ENCODE measurements at regions not wholly inside any gene's neighbourhood (a gene's known extent, or its start where the extent isn't known, plus 50 kb on each side); places are given as distances from the start of the nearest gene placed in this dataset.
"Not testable (repeated sequence)": the region's sequence is repeated elsewhere in the genome, so short reads cannot be mapped to it uniquely, and the experiment has no call there.

DNA sequence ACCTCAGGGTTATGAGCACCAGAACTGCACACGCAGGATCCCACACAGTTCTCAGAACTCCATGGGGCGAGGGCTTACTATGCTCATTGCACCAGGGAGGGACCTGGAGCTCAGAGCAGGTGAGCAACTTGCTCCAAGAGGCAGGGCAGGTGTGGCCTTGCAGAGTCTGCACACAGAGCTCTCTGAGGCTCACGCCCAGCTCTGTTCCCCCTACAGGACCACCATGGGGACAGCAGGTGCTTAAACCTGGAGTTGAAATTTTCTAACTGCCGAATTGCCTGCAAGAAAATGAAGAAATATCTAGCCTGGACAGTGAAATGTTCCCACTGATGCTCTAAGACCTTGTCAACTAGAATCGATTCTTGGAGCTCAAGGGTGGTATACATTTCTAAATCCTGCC, 49.9 kb upstream of the MSMB start:
- DNase-seq: not testable (repeated sequence)

DNA sequence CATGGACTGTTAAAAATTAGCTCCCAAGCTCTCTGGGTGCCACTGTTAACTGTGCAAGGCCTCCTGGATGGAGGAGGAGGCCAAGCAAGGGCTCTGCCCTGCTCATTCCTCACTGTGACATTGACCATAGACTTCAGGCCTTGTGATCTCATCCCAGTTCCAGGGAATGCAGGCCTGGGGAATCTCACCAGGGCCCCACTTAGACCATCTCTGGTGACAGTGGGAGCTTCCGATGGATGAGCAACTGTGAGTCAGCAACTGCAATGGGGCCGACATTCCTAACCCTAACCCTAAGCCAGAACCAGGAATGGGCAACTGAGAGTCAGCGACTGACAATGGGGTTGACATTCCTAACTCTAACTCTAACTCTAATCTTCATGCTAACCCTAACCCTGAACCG, 50.4 kb upstream of the MSMB start:
- DNase-seq: no peak

DNA sequence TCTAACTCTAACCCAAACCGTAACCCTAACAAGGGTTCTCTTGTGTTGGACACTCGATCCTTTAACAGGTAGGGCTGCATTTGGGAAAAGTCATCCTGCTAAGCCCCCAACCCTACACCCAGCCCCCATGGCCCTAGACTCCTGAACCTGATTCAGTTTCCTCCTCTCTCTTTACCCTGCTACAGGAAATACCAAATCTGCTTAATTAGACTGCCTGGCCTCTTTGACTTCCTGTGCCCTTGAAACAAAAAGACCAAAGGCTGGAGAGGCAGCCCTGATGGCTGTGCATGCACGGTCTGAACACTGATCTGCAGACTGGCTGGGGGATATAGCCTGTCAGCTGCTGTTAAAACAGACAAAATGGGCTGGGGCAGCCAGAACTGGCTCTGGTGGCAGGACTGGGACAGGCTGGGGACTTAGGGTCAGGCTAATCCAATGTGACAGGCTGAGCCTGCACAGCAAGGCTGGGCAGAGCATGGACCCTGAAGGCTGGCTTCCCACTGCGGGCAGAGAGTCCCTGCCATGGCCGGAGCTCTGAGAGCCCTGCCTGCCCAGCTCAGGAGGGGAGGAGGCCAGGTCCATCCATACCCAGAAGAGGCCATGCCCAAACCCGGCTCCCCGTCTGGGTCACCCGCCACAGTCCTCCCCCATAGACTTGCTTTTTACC, 51.0 kb upstream of the MSMB start:
- DNase-seq: no peak

DNA sequence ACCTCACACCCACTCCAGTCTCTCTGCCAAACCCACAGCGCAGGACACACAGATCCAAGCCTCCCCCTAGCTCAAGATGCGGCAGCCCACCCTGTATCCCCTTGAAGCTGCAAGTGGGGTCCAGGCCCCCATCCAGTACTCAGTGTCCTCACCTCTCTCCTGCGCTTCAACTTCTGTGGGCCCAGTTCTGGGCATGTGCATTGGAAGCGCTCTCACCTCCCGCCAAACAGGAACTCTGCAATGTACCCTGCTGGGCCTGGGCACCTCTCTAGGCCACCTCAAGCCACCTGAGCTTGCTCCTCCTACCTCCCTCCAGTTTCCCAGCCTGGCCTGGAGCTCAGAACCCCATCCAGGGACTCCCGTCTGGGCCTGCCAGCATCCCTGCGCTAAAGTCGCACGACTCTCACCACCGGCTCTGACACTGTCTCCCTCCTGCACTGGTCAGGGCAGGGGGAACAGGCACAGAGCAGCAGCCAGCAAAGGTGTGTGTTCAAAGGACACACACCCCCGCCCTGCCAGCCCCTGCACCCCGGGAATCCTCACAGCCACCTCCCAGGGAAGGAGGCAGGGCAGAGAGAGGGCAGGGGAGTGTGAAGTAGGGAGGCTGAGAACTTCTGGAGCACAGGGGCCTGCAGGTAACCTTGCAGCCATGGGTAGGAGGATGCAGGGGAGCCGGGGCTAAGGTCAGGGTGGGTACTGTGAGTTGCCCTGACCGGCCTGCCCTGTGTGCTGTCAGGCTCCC, 51.7 kb upstream of the MSMB start:
- DNase-seq: no peak

DNA sequence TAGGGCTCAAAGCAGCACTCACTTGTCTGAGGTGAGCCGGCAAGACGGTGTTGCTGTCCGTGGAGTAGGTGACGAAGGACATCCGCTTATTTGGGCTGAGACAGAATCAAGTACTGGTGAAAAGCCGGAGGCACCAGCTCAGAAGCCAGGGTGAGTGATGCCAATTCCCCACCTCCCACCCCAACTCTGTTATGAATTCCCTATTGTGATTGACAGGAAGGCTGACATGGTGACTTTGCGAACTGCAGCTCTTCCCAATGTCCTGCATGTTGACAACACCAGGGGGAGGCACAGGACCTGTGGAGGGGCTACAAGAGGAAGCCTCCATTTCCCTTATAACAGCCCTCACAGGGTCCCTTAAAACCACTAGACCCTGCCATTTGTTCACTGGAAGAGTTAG, 52.3 kb upstream of the MSMB start:
- DNase-seq: no peak

DNA sequence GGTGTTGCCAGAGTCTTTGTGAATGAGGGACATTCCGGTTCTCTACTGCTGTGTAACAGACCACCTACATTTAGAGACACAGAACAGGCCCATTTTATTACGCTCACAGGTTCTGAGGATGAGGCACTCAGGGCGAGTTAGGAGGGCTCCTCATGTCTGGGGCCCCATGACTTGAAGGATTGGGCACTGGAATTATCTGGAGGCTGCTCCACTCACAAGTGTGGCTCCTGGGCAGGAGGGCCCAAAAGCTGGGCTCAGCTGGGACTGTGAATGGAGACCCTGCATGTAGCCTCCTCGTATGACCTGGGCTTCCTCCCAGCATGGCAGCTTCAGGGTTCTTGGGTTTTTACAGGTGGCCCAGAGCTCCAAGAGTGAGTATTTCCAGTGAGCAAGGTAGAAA, 52.9 kb upstream of the MSMB start:
- not testable (repeated sequence) for DNase-seq

DNA sequence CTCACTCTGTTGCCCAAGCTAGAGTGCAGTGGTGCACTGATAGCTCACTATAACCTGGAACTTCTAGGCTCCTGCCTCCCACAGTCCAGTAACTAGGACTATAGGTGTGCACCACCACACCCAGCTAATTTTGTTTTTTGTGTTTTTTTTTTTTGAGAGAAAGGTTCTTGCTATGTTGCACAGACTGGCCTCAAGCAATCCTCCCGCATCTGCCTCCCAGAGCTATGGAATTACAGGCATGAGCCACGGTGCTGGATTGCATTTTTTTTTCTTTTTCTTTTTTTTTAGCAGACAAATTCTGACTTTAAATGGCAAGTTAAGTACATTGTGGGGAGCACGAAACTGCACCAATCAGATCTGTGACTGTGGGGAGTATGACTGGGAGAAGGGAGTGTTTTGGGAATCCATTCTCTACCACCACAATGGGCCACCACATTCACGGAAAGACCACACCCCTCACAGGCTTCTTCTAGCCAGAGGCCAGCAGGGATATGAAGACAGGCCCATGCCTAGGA, 58.1 kb upstream of the MSMB start:
- DNase-seq: no peak

DNA sequence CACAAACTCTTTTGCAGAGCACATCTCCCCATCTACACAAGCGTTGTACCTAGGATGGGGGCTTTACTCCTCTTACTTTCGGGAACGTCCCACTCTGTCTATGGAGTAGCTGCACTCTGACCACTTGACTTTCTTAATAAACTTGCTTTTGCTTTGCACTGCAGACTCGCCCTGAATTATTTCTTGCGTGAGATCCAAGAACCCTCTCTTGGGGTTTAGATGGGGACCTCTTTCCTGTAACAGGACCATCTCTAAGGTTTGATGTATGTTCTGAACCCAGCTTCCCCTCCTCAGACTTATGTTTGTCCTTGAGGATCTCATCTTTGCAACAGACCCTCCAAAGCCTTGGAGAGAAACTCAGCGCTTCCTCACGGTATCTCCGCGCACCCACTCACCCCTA, 59.3 kb upstream of the MSMB start:
- not testable (repeated sequence) for DNase-seq

DNA sequence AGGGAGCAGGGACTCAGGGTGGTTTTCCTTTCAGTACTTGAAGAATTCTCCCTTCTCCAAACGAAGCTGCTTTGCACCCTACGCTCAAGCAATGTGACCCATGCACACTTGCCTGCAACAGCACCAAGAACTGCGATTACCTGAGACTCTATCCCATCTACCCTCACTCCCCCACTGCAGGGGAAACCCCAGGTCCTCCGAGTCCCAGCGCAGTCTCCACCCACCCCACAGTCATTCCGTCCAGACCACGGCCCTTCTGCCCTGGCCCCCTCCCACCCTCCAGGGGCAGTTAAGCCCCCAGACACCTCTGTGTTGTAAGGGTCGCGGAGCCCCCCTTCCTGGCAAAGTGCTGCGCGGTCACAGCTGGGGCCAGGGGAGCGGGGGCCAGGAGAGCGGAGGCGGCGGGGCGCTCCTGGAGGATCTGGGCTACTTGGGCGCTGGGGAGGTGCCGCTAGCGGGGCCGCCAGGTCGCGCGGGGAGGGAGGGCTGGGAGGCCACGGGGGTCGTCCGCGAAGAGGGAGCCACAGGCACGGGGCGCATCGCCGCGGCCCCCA, 59.9 kb upstream of the MSMB start:
- not testable (repeated sequence) for DNase-seq

DNA sequence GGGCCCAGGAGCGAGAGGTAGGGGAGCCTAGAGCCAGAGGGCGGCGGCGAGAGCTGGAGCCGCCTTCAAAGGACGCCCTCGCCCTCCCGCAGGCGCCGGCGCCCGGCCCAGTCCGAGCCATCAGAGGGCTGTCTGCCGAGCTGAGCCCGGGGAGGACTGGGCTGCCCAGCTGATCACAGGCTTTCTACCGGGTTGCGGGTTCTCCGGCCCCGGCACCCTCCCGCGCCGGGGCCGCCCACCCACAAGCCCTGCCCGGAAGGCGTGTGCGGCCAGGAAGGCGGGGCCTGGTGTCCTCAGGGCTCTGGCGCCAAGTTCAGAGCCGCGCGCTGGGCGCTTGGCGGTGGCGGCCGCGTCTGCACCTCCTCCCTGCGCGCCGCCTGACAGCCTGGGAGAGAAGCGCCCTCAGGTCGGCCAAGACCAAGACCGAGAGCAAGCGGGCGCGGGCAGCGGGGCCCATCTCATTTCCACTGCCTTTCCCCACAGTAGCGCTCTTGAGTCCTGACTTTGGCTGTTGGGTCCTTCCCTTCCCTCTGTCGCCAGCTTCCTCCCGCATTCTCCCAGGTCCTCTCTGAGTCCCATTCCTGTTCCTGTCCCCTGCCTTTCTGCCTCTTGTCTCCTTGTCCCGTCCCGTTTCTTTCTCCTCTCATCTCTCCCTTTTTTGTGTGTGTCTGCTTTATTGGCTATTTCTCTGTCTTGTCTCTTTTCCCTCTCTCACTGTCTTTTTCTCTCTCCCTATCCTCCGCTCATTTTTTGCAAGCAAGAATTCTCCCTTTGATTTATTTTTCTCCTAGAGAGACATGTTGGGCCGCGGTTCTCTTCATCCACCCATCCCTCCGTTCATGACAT, 60.6 kb upstream of the MSMB start:
- DNase-seq: peak; percentile 46

DNA sequence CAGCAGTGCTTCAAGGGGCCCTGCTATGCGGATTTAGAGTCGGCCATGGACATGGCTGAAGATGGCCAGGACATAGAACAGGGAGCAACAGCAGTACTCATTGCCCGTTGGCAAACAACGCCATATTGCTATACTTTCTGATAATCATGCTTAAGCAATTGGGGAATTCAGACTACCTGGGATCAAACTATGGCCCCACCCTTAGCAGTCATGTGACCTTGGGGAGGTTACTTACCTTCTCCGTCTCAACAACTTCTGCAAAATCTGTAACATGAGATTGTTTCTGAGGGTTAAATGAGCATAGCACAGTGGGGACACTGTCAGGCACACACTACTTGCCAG, 62.1 kb upstream of the MSMB start:
- not testable (repeated sequence) for DNase-seq

DNA sequence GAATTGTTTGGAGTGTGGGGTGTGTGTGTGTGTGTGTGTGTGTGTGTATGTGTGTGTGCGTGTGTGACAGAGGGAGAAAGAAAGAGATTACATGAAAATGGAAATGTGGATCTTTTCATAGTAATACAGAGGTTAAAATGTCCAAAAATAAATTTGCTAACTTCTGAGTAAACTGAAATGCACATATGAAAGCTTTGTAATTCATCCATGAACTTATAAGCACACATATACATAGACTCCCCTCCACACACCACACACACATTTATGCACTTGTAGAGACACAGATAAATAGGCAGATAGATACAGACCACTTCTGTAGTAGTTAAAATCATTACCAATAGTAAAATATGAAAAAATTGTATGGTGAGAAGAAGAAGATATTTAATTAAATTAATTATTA, 108.2 kb upstream of the MSMB start:
- DNase-seq: not testable (repeated sequence)

DNA sequence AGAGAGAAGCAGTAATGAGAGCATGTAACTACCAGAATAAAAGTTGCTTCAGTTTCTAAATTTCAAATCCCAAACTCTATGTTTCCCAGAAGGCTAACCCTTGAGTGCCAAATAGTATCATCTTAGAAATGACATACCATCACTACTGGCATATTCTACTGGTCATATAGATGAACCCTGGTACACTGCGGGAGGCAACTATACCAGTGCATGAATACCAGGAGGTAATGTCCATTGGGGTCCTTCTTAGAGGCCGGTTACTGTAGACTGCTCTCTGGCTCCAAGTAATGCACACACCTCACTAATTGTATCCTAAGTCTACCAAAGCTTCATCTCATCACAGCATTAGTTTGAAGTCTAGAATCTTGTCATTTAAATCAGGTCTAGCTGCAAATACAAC, 108.6 kb upstream of the MSMB start:
- not testable (repeated sequence) for DNase-seq

DNA sequence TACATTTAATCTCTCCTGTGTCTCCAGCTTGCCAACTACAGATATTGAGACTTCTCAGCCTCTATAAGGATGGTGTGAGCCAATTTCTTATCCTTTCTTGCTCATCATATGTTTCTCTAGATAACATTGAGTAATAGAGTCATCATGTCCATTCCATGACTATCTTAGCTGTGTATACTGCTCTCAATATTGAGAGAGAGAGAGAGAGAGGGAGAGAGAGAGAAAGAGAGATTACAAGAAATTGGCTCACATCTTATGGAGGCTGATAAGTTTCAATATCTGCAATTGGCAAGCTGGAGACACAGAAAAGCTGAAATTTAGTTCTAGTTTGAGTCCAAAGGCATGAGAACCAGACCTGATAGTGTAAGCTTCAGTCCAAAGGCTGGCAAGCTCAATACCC, 110.8 kb upstream of the MSMB start:
- not testable (repeated sequence) for DNase-seq

DNA sequence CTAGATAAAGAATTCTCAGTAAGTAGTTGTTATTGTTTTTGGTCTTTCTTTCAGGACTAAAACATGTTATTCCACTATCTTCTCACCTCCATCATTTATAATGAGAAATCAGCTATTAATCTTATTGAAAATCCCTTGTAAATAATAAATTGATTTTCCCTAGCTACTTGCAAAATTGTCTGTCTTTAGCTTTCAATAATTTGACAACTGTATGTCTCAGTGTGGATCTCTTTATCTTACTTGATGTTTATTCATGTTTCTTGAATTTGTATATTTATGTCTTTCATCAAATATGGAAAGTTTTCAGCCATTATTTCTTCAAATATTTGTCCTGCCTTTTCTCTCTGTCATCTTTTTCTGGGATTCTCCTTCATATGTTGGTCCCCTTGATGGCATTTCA, 117.1 kb upstream of the ANTXRL start:
- DNase-seq: no peak

DNA sequence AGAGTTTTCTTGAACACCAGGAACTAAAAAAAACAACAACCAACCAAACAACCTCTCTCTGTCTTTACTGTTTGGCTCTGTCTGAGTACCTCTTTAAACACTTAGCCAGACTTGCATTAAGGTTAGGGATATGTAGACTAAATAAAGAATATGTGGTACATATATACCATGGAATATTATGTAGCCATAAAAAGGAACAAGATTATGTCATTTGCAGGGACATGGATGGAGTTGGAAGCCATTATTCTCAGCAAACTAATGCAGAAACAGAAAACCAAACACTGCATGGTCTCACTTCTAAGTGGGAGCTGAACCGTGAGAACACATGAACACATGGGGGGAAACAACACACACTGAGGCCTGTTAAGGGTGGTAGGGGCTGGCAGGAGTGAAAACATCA, 116.0 kb upstream of the ANTXRL start:
- DNase-seq: no peak

DNA sequence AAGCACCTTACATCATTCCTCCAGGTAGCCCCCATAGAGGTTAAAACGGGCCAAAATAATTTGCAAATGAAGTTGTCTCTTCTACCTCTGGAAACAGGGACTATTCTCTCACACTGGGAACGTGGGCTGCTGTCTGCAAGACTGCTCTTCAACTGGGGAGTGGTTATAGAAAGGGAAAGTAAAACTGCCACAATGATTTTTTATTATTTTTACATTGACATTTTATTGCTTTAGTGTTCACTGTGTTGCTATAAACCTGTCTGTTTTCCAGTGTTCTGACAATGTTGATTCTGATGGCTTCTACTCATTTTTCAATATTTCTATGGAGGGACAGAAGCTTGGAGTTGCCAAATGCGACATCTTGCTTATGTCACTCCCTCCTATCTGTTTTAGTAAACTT, 115.1 kb upstream of the ANTXRL start:
- no peak for DNase-seq

DNA sequence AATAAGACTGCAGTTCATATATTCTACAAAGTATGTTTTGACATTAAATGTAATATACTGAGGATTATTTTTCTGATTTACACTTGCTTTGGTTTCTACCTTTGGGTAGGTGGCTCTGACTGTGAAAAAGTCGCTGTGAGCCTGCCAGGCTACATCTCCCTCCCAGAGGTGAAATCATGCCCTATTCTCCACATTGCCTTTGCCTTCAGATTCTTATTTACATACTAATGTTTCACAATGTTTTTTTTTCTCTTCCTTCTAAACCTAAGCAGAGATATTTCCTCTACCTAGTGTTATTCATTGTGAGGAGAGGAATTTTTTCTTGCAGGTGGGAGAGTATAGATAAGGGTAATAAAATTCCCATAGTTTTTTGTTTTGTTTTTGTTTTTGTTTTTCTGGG, 111.5 kb upstream of the ANTXRL start:
- no peak for DNase-seq

DNA sequence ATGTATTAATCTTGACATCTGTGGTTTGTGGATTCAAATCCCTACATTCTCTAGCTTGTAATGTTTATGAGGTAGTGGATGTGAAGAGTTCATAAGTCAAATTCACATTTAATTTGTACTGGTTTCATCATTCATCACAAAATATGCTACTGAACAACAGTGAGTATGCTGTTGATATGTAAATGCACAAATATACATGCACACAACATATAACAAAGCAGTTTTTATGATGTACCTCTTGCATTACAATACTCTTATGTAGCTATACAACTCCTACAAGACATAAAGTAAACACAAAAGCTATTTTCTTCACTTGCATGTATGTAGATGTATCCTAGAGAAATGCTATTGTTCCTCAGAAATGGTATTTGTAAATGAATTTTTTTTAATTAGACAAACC, 111.0 kb upstream of the ANTXRL start:
- DNase-seq: no peak

DNA sequence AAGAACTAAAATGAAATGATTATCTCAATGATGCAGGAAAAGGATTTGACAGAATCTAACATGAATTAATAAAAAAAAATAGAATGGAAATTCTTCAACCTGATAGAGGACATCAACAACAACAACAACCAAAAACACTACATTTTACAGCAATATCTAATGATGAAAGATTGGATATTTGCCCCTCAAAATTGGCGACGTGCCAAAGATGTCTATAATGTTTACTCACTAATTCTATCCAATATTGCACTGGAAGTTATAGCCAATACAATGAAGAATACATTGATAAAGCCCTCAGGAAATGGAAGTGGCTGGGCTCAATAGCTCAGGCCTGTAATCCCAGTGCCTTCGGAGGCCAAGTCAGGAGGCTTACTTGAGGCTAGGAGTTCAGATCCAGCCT, 99.4 kb upstream of the ANTXRL start:
- not testable (repeated sequence) for DNase-seq

DNA sequence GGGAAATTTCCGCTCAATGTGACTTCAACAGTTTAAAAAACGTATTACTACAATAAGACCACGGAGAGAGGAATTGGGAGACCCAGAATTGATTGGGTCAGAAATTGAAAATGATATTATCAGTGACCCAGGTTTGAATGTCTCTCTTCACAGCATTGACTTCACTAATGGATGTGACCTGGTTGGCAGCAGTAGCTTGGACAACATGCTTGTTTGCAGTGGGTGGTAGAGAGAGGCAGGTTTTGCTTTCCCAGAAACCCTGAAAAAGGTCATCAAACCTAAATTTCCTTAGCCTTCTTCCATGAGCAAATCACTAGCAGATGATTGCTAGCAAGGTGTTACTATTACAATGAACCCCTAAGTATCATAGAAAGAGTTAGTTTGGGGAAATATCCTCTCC, 89.7 kb upstream of the ANTXRL start:
- DNase-seq: no peak

DNA sequence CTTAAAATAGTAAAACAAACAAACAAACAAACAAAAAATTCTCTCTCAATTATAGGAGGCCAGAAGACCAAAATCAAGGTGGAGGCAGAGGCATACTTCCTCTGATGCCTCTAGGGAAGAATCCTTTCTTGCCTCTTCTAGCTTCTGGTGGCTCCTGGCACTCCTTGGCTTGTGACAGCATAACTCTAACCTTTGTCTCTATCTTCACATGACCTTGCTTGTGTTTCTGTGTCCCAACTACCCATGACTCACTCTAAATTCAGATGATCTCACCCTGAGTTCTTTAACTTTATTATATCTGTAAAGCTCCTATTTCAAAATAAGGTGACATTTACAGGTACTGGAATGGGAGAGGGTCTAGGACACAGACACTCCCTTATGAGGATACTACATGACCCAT, 88.3 kb upstream of the ANTXRL start:
- DNase-seq: no peak

DNA sequence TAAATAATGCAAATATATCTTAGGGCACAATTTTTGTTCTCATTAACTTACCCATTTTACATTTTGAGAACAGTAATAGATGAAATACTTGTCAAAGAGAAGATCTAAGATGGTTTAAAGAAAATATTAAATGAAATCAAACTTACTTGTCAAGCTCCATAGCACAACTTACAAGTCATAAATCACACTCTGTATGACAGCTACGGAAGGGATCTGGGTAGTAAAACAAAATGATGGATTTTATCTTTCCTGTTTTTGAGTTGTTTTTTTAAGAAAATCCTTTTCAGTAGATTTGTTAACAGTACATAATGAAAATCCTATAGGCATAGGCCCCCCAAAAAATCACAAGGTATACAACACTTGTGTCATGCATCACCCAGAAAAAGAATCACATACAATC, 84.4 kb upstream of the ANTXRL start:
- DNase-seq: not testable (repeated sequence)

Measured in kidney glomerular epithelial cell (primary cell).